GM23248 (cell line): ENCODE measurements at regions not wholly inside any gene's neighbourhood (a gene's known extent, or its start where the extent isn't known, plus 50 kb on each side); places are given as distances from the start of the nearest gene placed in this dataset.

Experiments used
- EZH2 ChIP-seq: fragments of 200-600 bp; sonication (generic); IDR thresholded peaks from 2 replicates; pipeline ENCODE4 v1.6.1; 2018; ENCODE audit warnings: antibody characterized with exemption, mild to moderate bottlenecking; ENCODE audit not compliant: insufficient read depth, poor library complexity, severe bottlenecking
- EZH2phosphoT487 ChIP-seq: fragments of 200-600 bp; sonication (generic); IDR thresholded peaks from 2 replicates; pipeline ENCODE4 v1.6.1; 2018; ENCODE audit warnings: antibody characterized with exemption, moderate library complexity, mild to moderate bottlenecking, low read depth; ENCODE audit not compliant: insufficient read depth

DNA sequence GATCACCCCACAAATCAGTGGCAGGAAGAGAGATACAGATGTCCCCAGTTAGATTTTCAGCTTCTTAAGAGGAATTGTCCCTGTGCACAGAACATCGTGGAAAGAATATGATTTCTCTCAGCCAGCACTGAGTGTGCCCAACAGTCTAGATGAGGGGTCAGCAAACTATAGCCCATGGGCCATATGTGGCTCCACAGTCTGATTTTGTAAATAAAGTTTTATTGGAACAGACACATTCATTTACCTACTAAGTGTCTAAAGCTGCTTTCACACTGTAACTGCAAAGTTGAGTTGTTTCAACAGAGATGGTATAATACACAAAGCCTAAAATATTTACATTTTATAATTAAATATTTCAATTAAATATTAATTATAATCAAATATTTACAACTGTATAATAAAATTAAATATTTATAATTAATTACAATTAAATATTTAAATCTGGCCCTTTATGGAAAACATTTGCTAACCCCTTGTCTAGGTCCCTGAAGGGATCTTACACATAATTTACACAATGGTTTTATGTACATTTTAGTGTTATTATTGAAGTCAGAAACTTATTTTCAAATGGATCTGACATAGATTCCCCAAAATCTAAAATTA lies 407.6 kb downstream of the PTPRU start:
- TF ChIP-seq EZH2 = no peak
- TF ChIP-seq EZH2phosphoT487 = no peak
